IMR-90 (cell line): ENCODE measurements at regions not wholly inside any gene's neighbourhood (a gene's known extent, or its start where the extent isn't known, plus 50 kb on each side); places are given as distances from the start of the nearest gene placed in this dataset.

Source experiments
- CHD1 ChIP-seq: IDR thresholded peaks from 2 replicates; pipeline ENCODE4 v1.6.1; 2012; ENCODE audit warnings: low read depth, low read length, improper control_type of control experiment
- MAFK ChIP-seq: IDR thresholded peaks from 2 replicates; pipeline ENCODE4 v1.6.1; 2012; ENCODE audit warnings: low read depth, low read length, improper control_type of control experiment
- MXI1 ChIP-seq: IDR thresholded peaks from 2 replicates; pipeline ENCODE4 v1.6.1; 2012; ENCODE audit warnings: low read depth, mild to moderate bottlenecking, low read length, moderate library complexity, borderline replicate concordance
- POLR2A ChIP-seq: IDR thresholded peaks from 2 replicates; pipeline ENCODE4 v1.6.1; 2012; ENCODE audit warnings: mild to moderate bottlenecking, low read depth, low read length
- RAD21 ChIP-seq: IDR thresholded peaks from 2 replicates; pipeline ENCODE4 v1.6.1; 2012; ENCODE audit warnings: low read length, improper control_type of control experiment
- RCOR1 ChIP-seq: IDR thresholded peaks from 2 replicates; pipeline ENCODE4 v1.6.1; 2012; ENCODE audit warnings: mild to moderate bottlenecking, low read length, improper control_type of control experiment; ENCODE audit not compliant: insufficient replicate concordance
- RFX5 ChIP-seq: IDR thresholded peaks from 2 replicates; pipeline ENCODE4 v1.8.0; 2012; ENCODE audit warnings: low read depth, mild to moderate bottlenecking, low read length, moderate library complexity
- TF ChIP-seq, protein P1 (sequence below): conservative IDR thresholded peaks from 2 replicates; pipeline ENCODE4 v1.5.1; 2012; ENCODE audit warnings: mild to moderate bottlenecking, low read depth, low read length, improper control_type of control experiment

- TF ChIP-seq POLR2A (no peak), MXI1 (no peak), MAFK (no peak), RFX5 (no peak), CHD1 (no peak), RAD21 (no peak), RCOR1 (no peak)
- TF ChIP-seq, protein P1, sequence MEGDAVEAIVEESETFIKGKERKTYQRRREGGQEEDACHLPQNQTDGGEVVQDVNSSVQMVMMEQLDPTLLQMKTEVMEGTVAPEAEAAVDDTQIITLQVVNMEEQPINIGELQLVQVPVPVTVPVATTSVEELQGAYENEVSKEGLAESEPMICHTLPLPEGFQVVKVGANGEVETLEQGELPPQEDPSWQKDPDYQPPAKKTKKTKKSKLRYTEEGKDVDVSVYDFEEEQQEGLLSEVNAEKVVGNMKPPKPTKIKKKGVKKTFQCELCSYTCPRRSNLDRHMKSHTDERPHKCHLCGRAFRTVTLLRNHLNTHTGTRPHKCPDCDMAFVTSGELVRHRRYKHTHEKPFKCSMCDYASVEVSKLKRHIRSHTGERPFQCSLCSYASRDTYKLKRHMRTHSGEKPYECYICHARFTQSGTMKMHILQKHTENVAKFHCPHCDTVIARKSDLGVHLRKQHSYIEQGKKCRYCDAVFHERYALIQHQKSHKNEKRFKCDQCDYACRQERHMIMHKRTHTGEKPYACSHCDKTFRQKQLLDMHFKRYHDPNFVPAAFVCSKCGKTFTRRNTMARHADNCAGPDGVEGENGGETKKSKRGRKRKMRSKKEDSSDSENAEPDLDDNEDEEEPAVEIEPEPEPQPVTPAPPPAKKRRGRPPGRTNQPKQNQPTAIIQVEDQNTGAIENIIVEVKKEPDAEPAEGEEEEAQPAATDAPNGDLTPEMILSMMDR, result no peak
Measured at GRCh38 chr4:1539859-1540600, 133.8 kb upstream of the NKX1-1 start.
